Right lobe of liver (tissue), 6 donors: ENCODE measurements at regions not wholly inside any gene's neighbourhood (a gene's known extent, or its start where the extent isn't known, plus 50 kb on each side); places are given as distances from the start of the nearest gene placed in this dataset.
A peak's percentile ranks its signal among the peaks of the same experiment; 100 is the strongest.
"Not testable (repeated sequence)": the region's sequence is repeated elsewhere in the genome, so short reads cannot be mapped to it uniquely, and the experiment has no call there.

Experiments
- ATAC-seq, 4 donors: fragments of 200-7000 bp; cut with Tn5 transposase; one replicate each; pipeline ENCODE4 v1.9.1; 2020; ENCODE audit warnings: mild to moderate bottlenecking in 4 of 4, moderate library complexity in 4 of 4
- DNase-seq, 3 donors: peaks; one replicate each; pipeline ENCODE4 v3.0.0-alpha.2; 2020
- H3K27ac ChIP-seq, 3 donors: fragments of 200-600 bp; one replicate each; pipeline ENCODE4 v1.8.0; 2022
- H3K27me3 ChIP-seq, 2 donors: fragments of 200-600 bp; one replicate each; pipeline ENCODE4 v1.8.0; 2022
- H3K36me3 ChIP-seq, 4 donors: fragments of 200-600 bp; sonication (generic) in 1 of 4; one replicate each; pipeline versions ENCODE4 v1.5.1 to v1.8.0; 2017 to 2022; ENCODE audit warnings: control low read depth in 1 of 4
- H3K4me1 ChIP-seq, 4 donors: fragments of 200-600 bp; sonication (generic) in 1 of 4; one replicate each; pipeline versions ENCODE4 v1.5.1 to v1.8.0; 2017 to 2022; ENCODE audit warnings: control low read depth in 1 of 4
- H3K4me3 ChIP-seq, 3 donors: fragments of 200-600 bp; one replicate each; pipeline ENCODE4 v1.8.0; 2022
- H3K9me3 ChIP-seq, 4 donors: fragments of 200-600 bp; sonication (generic) in 1 of 4; one replicate each; pipeline versions ENCODE4 v1.5.1 to v1.8.0; 2017 to 2022; ENCODE audit warnings: control low read depth in 1 of 4
- CTCF ChIP-seq, 4 donors: fragments of 200-600 bp in 3 of 4; fragments of 450-650 bp in 1 of 4; IDR thresholded peaks; one replicate each; pipeline versions ENCODE4 v1.5.1 to v1.8.0; 2016 to 2022; ENCODE audit warnings: antibody characterized with exemption in 4 of 4, mild to moderate bottlenecking in 2 of 4
- POLR2A ChIP-seq: fragments of 450-650 bp; IDR thresholded peaks from one replicate; pipeline ENCODE4 v1.6.1; 2017; ENCODE audit warnings: antibody characterized with exemption, mild to moderate bottlenecking
- WGBS: methylation state at CpG from one replicate; pipeline ENCODE4 v1.1.6; 2018; ENCODE audit warnings: low coverage, low lambda C conversion rate; ENCODE audit not compliant: insufficient coverage; ENCODE audit errors: missing lambda C conversion rate; 5-methylcytosine and 5-hydroxymethylcytosine counted together
- intact Hi-C, 2 donors: fragments of 100-400 bp; cut with DNase I; formaldehyde crosslinking; loops; one replicate each; pipeline versions ENCODE4 v1.11.2 to v1.14.1; 2022
- donor health status: DM: no; HTN: yes; CAD: no.
- donor health status: DM: no; HTN: no; CAD: no.
- donor health status: DM: no; HTN: no; CAD: no.
- donor health status: DM: no; HTN: yes; CAD: no.
- donor health status: DM: no; HTN: yes; CAD: no.

- peak; percentile 52 to 71 (median 60) for ATAC-seq
Measured at GRCh38 chr11:121358760-121359159, 66.2 kb downstream of the SC5D start.

DNA sequence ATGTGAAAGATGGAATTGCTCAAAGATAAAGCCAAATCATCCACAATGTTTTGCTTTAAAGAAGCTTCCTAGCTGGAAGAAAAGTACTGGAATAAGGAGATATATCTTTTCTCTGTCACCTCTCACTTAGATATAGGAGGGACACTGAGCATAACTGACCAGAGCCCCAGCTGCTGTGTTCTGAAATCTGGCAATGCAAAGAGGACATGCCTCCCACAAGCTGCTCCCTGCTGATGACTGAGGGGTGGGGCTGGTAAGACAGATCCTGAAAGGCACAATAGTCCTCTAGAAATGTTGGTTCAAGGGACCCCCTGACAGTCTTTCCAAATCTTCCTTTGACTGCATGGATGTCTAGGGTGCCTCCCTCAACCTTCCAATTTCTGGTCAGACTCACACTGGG, 67.0 kb downstream of the SC5D start:
- H3K4me1 ChIP-seq: peaks cover 0 to 19% (median 5%) of the 10 kb centered on the region in 4 donors
- H3K36me3 ChIP-seq: no peaks in the 10 kb centered on the region
- no peaks in the 10 kb centered on the region for H3K27me3 ChIP-seq
- no peak overlapping the region for H3K27ac ChIP-seq
- H3K9me3 ChIP-seq: no peaks in the 10 kb centered on the region
- DNase-seq (no peak), ATAC-seq (no peak)
- intact Hi-C loops: no loop called here
- H3K4me3 ChIP-seq: no peak overlapping the region
- TF ChIP-seq POLR2A (no peak), CTCF (IDR thresholded peaks at IDR 0.05) (no peak)

More at GRCh38 chr11:121358760-121359159, 66.2 kb downstream of the SC5D start:
- H3K36me3 ChIP-seq: no peaks in the 10 kb centered on the region
- DNase-seq: no peak
- H3K27ac ChIP-seq: no peak overlapping the region
- no peaks in the 10 kb centered on the region for H3K9me3 ChIP-seq
- H3K4me1 ChIP-seq: peaks cover 0 to 19% (median 5%) of the 10 kb centered on the region in 4 donors
- H3K27me3 ChIP-seq: no peaks in the 10 kb centered on the region
- H3K4me3 ChIP-seq: no peak overlapping the region
- intact Hi-C loops: no loop called here
- 8% methylated on average over 1 of the region's 1 CpG for WGBS
- TF ChIP-seq POLR2A: no peak
- TF ChIP-seq CTCF (IDR thresholded peaks at IDR 0.05): no peak

GRCh38 chr11:121362955-121363354, 70.4 kb downstream of the SC5D start:
- WGBS: 98% methylated on average over 19 of the region's 41 CpGs
- not testable (repeated sequence) for ATAC-seq

GRCh38 chr11:121365304-121365703, 72.7 kb downstream of the SC5D start:
- 100% methylated on average over 1 of the region's 4 CpGs for WGBS

More at GRCh38 chr11:121362955-121363354, 70.4 kb downstream of the SC5D start:
- H3K4me3 ChIP-seq, H3K4me1 ChIP-seq, intact Hi-C loops, H3K9me3 ChIP-seq, H3K36me3 ChIP-seq, H3K27me3 ChIP-seq, H3K27ac ChIP-seq, DNase-seq: not testable (repeated sequence)

GRCh38 chr11:121366038-121366437, 73.5 kb downstream of the SC5D start:
- no peak overlapping the region for H3K27ac ChIP-seq
- TF ChIP-seq CTCF (IDR thresholded peaks at IDR 0.05) (no peak), POLR2A (no peak)
- DNase-seq: no peak
- H3K27me3 ChIP-seq: no peaks in the 10 kb centered on the region
- ATAC-seq: no peak
- H3K4me1 ChIP-seq: no peaks in the 10 kb centered on the region
- H3K4me3 ChIP-seq: no peak overlapping the region
- H3K9me3 ChIP-seq: no peaks in the 10 kb centered on the region
- intact Hi-C loops: no loop called here
- 95% methylated on average over 4 of the region's 5 CpGs for WGBS
- H3K36me3 ChIP-seq: no peaks in the 10 kb centered on the region

More at GRCh38 chr11:121365304-121365703, 72.7 kb downstream of the SC5D start:
- ATAC-seq (no peak), DNase-seq (no peak)
- H3K9me3 ChIP-seq: no peaks in the 10 kb centered on the region
- no peak overlapping the region for H3K27ac ChIP-seq
- TF ChIP-seq CTCF (IDR thresholded peaks at IDR 0.05): no peak
- intact Hi-C loops: no loop called here
- H3K4me3 ChIP-seq: no peak overlapping the region
- no peaks in the 10 kb centered on the region for H3K36me3 ChIP-seq
- no peaks in the 10 kb centered on the region for H3K27me3 ChIP-seq
- H3K4me1 ChIP-seq: no peaks in the 10 kb centered on the region
